Mesothelial cell of epicardium (in vitro differentiated cells): ENCODE measurements at regions not wholly inside any gene's neighbourhood (a gene's known extent, or its start where the extent isn't known, plus 50 kb on each side); places are given as distances from the start of the nearest gene placed in this dataset.

Experiments
- DNase-seq, 2 experiments: peaks; one replicate each; pipeline ENCODE4 v3.0.0; 2021; ENCODE audit warnings: low spot score in 2 of 2; ENCODE audit not compliant: unreplicated experiment in 2 of 2
- H3K27ac Mint-ChIP-seq: 2 replicates; pipeline ENCODE4 v1.8.0; 2021; ENCODE audit warnings: mixed read lengths
- H3K27me3 Mint-ChIP-seq: 2 replicates; pipeline ENCODE4 v1.8.0; 2021; ENCODE audit warnings: low read depth, mixed read lengths
- H3K36me3 Mint-ChIP-seq: 2 replicates; pipeline ENCODE4 v1.8.0; 2021; ENCODE audit warnings: mixed read lengths
- H3K4me1 Mint-ChIP-seq: 2 replicates; pipeline ENCODE4 v1.8.0; 2021; ENCODE audit warnings: mixed read lengths
- H3K4me3 Mint-ChIP-seq: 2 replicates; pipeline ENCODE4 v1.8.0; 2021; ENCODE audit warnings: mild to moderate bottlenecking, moderate library complexity, mixed read lengths
- H3K9me3 Mint-ChIP-seq: 2 replicates; pipeline ENCODE4 v1.8.0; 2021; ENCODE audit warnings: mixed read lengths
- CTCF ChIP-seq: fragments of 200-600 bp; sonication (generic); IDR thresholded peaks from one replicate; pipeline ENCODE4 v1.5.0; 2021; ENCODE audit warnings: antibody characterized with exemption; ENCODE audit not compliant: unreplicated experiment

GRCh38 chr1:60880202-60880601, 202.2 kb upstream of the NFIA start:
- TF ChIP-seq CTCF: no peak
- Mint-ChIP-seq H3K9me3 (no peaks in the 10 kb centered on the region), H3K4me1 (peaks cover 2% of the 10 kb centered on the region), H3K27me3 (no peaks in the 10 kb centered on the region), H3K4me3 (no peak overlapping the region), H3K36me3 (no peaks in the 10 kb centered on the region), H3K27ac (no peak overlapping the region)
- DNase-seq: no peak

- no peak overlapping the region for H3K27ac Mint-ChIP-seq
- no peak for TF ChIP-seq CTCF
These were observed 204.0 kb upstream of the NFIA start for GRCh38 chr1:60878323-60878722.

GRCh38 chr1:60877376-60877775, 205.0 kb upstream of the NFIA start:
- no peaks in the 10 kb centered on the region for H3K36me3 Mint-ChIP-seq
- H3K4me3 Mint-ChIP-seq: no peak overlapping the region
- no peak overlapping the region for H3K27ac Mint-ChIP-seq

More at GRCh38 chr1:60878323-60878722, 204.0 kb upstream of the NFIA start:
- DNase-seq: no peak
- Mint-ChIP-seq H3K9me3 (no peaks in the 10 kb centered on the region), H3K4me1 (peaks cover 2% of the 10 kb centered on the region), H3K27me3 (no peaks in the 10 kb centered on the region), H3K36me3 (no peaks in the 10 kb centered on the region), H3K4me3 (no peak overlapping the region)

GRCh38 chr1:60876952-60877351, 205.4 kb upstream of the NFIA start:
- H3K27ac Mint-ChIP-seq: no peak overlapping the region
- peaks cover 11% of the 10 kb centered on the region for H3K4me1 Mint-ChIP-seq
- H3K36me3 Mint-ChIP-seq: no peaks in the 10 kb centered on the region
- no peak for TF ChIP-seq CTCF
- H3K9me3 Mint-ChIP-seq: no peaks in the 10 kb centered on the region
- DNase-seq: no peak
- no peak overlapping the region for H3K4me3 Mint-ChIP-seq
- no peaks in the 10 kb centered on the region for H3K27me3 Mint-ChIP-seq

More at GRCh38 chr1:60877376-60877775, 205.0 kb upstream of the NFIA start:
- DNase-seq: no peak
- no peaks in the 10 kb centered on the region for H3K9me3 Mint-ChIP-seq
- no peak for TF ChIP-seq CTCF
- peaks cover 9% of the 10 kb centered on the region for H3K4me1 Mint-ChIP-seq
- no peaks in the 10 kb centered on the region for H3K27me3 Mint-ChIP-seq

- H3K36me3 Mint-ChIP-seq: no peaks in the 10 kb centered on the region
These were observed 207.2 kb upstream of the NFIA start for GRCh38 chr1:60875138-60875537.

More at GRCh38 chr1:60875138-60875537, 207.2 kb upstream of the NFIA start:
- Mint-ChIP-seq H3K4me1 (peaks cover 25% of the 10 kb centered on the region), H3K27ac (no peak overlapping the region), H3K27me3 (no peaks in the 10 kb centered on the region), H3K4me3 (no peak overlapping the region), H3K9me3 (no peaks in the 10 kb centered on the region)
- DNase-seq: no peak
- TF ChIP-seq CTCF: no peak
